Upper lobe of right lung (tissue), 1 donor: ENCODE measurements at regions not wholly inside any gene's neighbourhood (a gene's known extent, or its start where the extent isn't known, plus 50 kb on each side); places are given as distances from the start of the nearest gene placed in this dataset.

Experiments
- ATAC-seq: fragments of 200-7000 bp; cut with Tn5 transposase; one replicate; pipeline ENCODE4 v1.9.1; 2020; ENCODE audit warnings: mild to moderate bottlenecking, moderate library complexity
- DNase-seq: peaks from one replicate; pipeline ENCODE4 v3.0.0-alpha.2; 2020
- H3K27ac ChIP-seq: fragments of 200-600 bp; one replicate; pipeline ENCODE4 v1.8.0; 2022
- H3K27me3 ChIP-seq: fragments of 200-600 bp; one replicate; pipeline ENCODE4 v1.8.0; 2022; ENCODE audit warnings: mild to moderate bottlenecking
- H3K36me3 ChIP-seq: fragments of 200-600 bp; one replicate; pipeline ENCODE4 v1.8.0; 2022
- H3K4me1 ChIP-seq: fragments of 200-600 bp; one replicate; pipeline ENCODE4 v1.8.0; 2022
- H3K4me3 ChIP-seq: fragments of 200-600 bp; one replicate; pipeline ENCODE4 v1.8.0; 2022; ENCODE audit warnings: mild to moderate bottlenecking
- H3K9me3 ChIP-seq: fragments of 200-600 bp; one replicate; pipeline ENCODE4 v1.8.0; 2022
- CTCF ChIP-seq: fragments of 200-600 bp; IDR thresholded peaks from one replicate; pipeline ENCODE4 v1.8.0; 2022; ENCODE audit warnings: antibody characterized with exemption
- intact Hi-C: fragments of 100-400 bp; cut with DNase I; formaldehyde crosslinking; loops from one replicate; pipeline ENCODE4 v1.11.0; 2022
- donor health status: DM: no; HTN: yes; CAD: no; lungs with severe emphysema.

- Histone ChIP-seq H3K4me1 (peaks cover 43% of the 10 kb centered on the region), H3K9me3 (no peaks in the 10 kb centered on the region), H3K4me3 (no peak overlapping the region), H3K27ac (no peak overlapping the region), H3K36me3 (no peaks in the 10 kb centered on the region), H3K27me3 (no peaks in the 10 kb centered on the region)
- intact Hi-C loops = no loop called here
- DNase-seq = no peak
- no peak for ATAC-seq
- no peak for TF ChIP-seq CTCF
Observed at GRCh38 chr14:65225299-65226159, 123.2 kb upstream of the MAX start.

DNA sequence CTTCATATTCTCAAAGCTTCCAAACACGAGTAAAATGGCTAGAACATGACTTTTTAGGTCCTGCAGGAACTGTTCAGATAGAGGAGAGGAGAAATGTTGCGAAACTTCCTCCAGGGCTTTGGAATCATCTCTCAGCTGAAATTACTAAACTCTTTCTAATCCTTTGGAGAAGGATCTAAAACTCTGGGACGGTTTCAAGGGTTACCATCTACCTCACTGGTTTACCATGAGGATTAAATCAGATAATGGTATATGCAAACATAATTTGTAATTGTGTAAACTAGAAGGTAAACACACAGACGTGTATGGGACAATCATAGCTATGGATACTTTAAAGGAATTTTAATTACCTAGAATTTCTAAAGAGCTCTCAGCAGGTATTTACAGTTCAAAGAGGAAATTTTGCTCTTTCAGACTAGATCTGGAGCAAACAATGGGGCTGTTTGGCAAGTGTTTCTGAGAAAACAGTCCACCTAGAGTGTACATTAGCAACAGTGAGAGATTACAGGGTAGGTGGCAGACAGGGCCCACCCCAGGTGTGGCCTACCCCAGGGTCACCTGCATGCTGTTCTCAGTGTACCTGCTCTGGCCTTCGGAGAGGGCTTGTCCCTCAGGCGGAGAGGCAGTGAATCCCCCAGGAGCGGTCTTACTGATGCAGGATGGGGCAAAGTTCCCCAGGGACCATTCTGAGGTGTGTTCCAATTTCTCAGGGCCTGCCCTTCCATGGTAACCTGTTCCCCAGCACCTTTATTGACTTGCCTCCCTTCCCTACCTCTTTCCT is 124.7 kb upstream of the MAX start:
- intact Hi-C loops = no loop called here
- Histone ChIP-seq H3K27ac (no peak overlapping the region), H3K36me3 (no peaks in the 10 kb centered on the region), H3K4me1 (peaks cover 51% of the 10 kb centered on the region), H3K27me3 (no peaks in the 10 kb centered on the region), H3K4me3 (no peak overlapping the region), H3K9me3 (no peaks in the 10 kb centered on the region)
- DNase-seq (no peak), ATAC-seq (no peak)
- TF ChIP-seq CTCF = no peak

GRCh38 chr14:65228436-65228835 is 126.1 kb upstream of the MAX start:
- intact Hi-C loops = no loop called here
- Histone ChIP-seq H3K27me3 (no peaks in the 10 kb centered on the region), H3K27ac (no peak overlapping the region), H3K9me3 (no peaks in the 10 kb centered on the region), H3K4me3 (no peak overlapping the region), H3K4me1 (peaks cover 44% of the 10 kb centered on the region), H3K36me3 (no peaks in the 10 kb centered on the region)
- DNase-seq (no peak), ATAC-seq (no peak)
- TF ChIP-seq CTCF = no peak

GRCh38 chr14:65228956-65229747 is 126.8 kb upstream of the MAX start:
- DNase-seq (no peak), ATAC-seq (no peak)
- Histone ChIP-seq H3K4me1 (peaks cover 44% of the 10 kb centered on the region), H3K27me3 (no peaks in the 10 kb centered on the region), H3K4me3 (peak overlapping the region; percentile 48), H3K27ac (peak overlapping the region; percentile 87), H3K36me3 (no peaks in the 10 kb centered on the region), H3K9me3 (no peaks in the 10 kb centered on the region)
- TF ChIP-seq CTCF = no peak
- intact Hi-C loops = no loop called here
